Ovary (tissue), 3 donors: ENCODE measurements at regions not wholly inside any gene's neighbourhood (a gene's known extent, or its start where the extent isn't known, plus 50 kb on each side); places are given as distances from the start of the nearest gene placed in this dataset.

ENCODE experiments used
- CTCF ChIP-seq, 3 donors: fragments of 450-650 bp in 2 of 3; fragments of 200-600 bp in 1 of 3; IDR thresholded peaks; one replicate each; pipeline versions ENCODE4 v1.5.1 to v1.8.0; 2016 to 2022; ENCODE audit warnings: antibody characterized with exemption in 3 of 3, mild to moderate bottlenecking in 1 of 3
- EP300 ChIP-seq: sonication (generic); formaldehyde crosslinking; IDR thresholded peaks from one replicate; pipeline ENCODE4 v1.6.1; 2017; ENCODE audit warnings: antibody characterized with exemption
- POLR2A ChIP-seq: fragments of 450-650 bp; IDR thresholded peaks from one replicate; pipeline ENCODE4 v1.6.1; 2017; ENCODE audit warnings: antibody characterized with exemption, mild to moderate bottlenecking, moderate library complexity
- donor health status: DM: no; HTN: no; CAD: no.

GRCh38 chr1:112798292-112798691 lies 83.2 kb upstream of the PPM1J start:
- TF ChIP-seq CTCF (IDR thresholded peaks at IDR 0.05) (no peak), EP300 (no peak), POLR2A (no peak)
